ENCODE measurements at regions not wholly inside any gene's neighbourhood (a gene's known extent, or its start where the extent isn't known, plus 50 kb on each side); places are given as distances from the start of the nearest gene placed in this dataset.

DNA sequence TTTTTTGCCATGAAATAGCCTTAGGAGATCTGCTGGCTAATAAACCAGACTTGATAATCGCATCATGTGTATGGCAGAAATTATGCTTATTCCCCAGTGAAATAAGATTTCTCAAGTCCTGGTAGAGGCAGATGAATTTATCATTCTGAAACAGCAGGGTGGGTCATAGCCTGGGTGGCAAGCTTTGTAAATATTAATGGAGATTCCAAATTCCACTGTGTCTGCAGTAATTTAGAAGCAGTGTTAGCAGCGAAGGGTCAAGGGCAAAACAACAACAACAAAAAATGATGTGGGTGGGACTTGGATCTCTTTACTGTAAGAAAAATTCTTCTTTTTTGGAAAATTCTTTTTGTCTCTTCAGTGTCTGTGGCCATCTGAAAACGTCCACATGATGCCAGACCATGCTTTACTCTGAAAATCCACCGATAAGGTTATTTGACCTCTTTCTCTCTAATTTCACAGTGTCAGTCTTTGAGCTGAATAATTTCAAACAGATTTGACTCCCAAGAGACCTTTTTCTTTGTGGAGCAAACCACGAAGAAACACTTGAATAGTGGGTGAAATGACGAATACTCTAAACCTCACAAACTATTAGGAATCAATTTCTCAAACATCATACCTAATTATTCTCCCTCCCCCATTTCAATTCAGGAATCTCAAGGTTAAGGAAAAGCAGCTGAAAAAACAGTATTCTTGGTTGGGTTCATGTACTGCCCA, 106.0 kb upstream of the RPS23 start:
- no peaks in the 10 kb centered on the region for H3F3A ChIP-seq (ENCODE audit: low read depth)
- no peak overlapping the region for H3K9ac ChIP-seq (ENCODE audit: low read depth, low read length, poor library complexity, severe bottlenecking)
- no peak overlapping the region for H2AFZ ChIP-seq (ENCODE audit: low read length)
- H3K9me3 ChIP-seq (ENCODE audit: insufficient read depth, low read depth, low read length), result no peaks in the 10 kb centered on the region
- peaks cover 3% of the 10 kb centered on the region for H3K4me1 ChIP-seq (ENCODE audit: insufficient read depth, low read length, poor library complexity, severe bottlenecking)
- no peaks in the 10 kb centered on the region for H3K27me3 ChIP-seq (ENCODE audit: insufficient read depth, low read length, poor library complexity, severe bottlenecking)
- no peaks in the 10 kb centered on the region for H3K79me2 ChIP-seq (ENCODE audit: insufficient read depth, low read length)
- no peak overlapping the region for H3K4me3 ChIP-seq (ENCODE audit: low read length, poor library complexity, severe bottlenecking)
- H3K4me2 ChIP-seq (ENCODE audit: low read depth, low read length, poor library complexity, severe bottlenecking), result no peak overlapping the region
- no peaks in the 10 kb centered on the region for H3K9me2 ChIP-seq (replicated peaks; ENCODE audit: low read depth, low read length)
- TF ChIP-seq EZH2phosphoT487 (IDR thresholded peaks at IDR 0.05; ENCODE audit: borderline replicate concordance), result no peak
- TF ChIP-seq, protein P1, sequence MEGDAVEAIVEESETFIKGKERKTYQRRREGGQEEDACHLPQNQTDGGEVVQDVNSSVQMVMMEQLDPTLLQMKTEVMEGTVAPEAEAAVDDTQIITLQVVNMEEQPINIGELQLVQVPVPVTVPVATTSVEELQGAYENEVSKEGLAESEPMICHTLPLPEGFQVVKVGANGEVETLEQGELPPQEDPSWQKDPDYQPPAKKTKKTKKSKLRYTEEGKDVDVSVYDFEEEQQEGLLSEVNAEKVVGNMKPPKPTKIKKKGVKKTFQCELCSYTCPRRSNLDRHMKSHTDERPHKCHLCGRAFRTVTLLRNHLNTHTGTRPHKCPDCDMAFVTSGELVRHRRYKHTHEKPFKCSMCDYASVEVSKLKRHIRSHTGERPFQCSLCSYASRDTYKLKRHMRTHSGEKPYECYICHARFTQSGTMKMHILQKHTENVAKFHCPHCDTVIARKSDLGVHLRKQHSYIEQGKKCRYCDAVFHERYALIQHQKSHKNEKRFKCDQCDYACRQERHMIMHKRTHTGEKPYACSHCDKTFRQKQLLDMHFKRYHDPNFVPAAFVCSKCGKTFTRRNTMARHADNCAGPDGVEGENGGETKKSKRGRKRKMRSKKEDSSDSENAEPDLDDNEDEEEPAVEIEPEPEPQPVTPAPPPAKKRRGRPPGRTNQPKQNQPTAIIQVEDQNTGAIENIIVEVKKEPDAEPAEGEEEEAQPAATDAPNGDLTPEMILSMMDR (conservative IDR thresholded peaks at IDR 0.05; ENCODE audit: low read length), result no peak
- H4K20me1 ChIP-seq (ENCODE audit: insufficient read depth, low read length, poor library complexity, severe bottlenecking), result no peaks in the 10 kb centered on the region
- H3K36me3 ChIP-seq (ENCODE audit: insufficient read depth, low read length), result no peaks in the 10 kb centered on the region

DNA sequence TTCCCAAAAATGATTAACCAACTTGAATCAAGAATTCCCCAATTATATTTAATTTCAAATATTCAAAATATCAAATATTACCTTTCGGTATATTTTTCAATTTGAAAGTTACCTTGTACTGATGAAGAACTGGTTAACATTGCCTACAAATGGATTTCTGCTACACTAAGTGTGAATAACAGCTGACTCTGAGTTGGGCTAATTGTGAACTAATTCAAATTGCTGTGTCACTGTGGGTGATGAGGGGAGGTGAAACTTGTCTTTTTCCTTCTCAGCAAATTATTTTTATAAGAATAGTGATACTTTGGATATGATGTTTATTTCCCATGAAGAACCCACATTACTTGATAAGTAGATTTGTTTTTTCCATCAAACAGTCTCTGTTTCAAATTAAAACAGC, 103.4 kb upstream of the RPS23 start:
- Histone ChIP-seq H3K36me3 (ENCODE audit: insufficient read depth, low read length) (no peaks in the 10 kb centered on the region), H3K9me2 (replicated peaks; ENCODE audit: low read depth, low read length) (no peaks in the 10 kb centered on the region), H3K4me3 (ENCODE audit: low read length, poor library complexity, severe bottlenecking) (no peak overlapping the region), H3K79me2 (ENCODE audit: insufficient read depth, low read length) (no peaks in the 10 kb centered on the region), H4K20me1 (ENCODE audit: insufficient read depth, low read length, poor library complexity, severe bottlenecking) (no peaks in the 10 kb centered on the region), H3K4me1 (ENCODE audit: insufficient read depth, low read length, poor library complexity, severe bottlenecking) (no peaks in the 10 kb centered on the region), H3F3A (ENCODE audit: low read depth) (no peaks in the 10 kb centered on the region), H2AFZ (ENCODE audit: low read length) (no peak overlapping the region), H3K9me3 (ENCODE audit: insufficient read depth, low read depth, low read length) (no peaks in the 10 kb centered on the region), H3K4me2 (ENCODE audit: low read depth, low read length, poor library complexity, severe bottlenecking) (no peak overlapping the region), H3K9ac (ENCODE audit: low read depth, low read length, poor library complexity, severe bottlenecking) (no peak overlapping the region), H3K27me3 (ENCODE audit: insufficient read depth, low read length, poor library complexity, severe bottlenecking) (no peaks in the 10 kb centered on the region)
- no peak for TF ChIP-seq EZH2phosphoT487 (IDR thresholded peaks at IDR 0.05; ENCODE audit: borderline replicate concordance)
- TF ChIP-seq, protein P1 (conservative IDR thresholded peaks at IDR 0.05; ENCODE audit: low read length), result no peak

DNA sequence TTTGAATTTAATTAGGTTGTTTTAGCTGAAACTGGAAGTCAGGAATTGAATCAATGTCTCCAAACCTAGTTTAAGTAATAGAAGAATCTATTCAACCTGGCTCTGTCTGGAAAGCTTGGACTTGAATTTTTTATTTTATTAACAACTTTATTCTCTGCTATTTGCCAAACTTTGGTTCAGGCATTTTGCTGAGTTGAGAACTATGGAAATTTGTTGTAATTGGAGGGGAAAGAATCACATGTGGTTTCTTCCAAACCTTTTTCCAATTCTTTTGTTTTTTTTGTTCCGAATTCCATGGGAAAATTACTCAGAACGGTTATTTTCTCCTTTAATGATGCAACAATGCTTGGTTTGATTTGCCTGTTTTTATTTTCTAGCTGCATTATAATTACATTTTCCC, 98.2 kb upstream of the RPS23 start:
- H3K9ac ChIP-seq (ENCODE audit: low read depth, low read length, poor library complexity, severe bottlenecking), result no peak overlapping the region
- H3K9me2 ChIP-seq (replicated peaks; ENCODE audit: low read depth, low read length), result no peaks in the 10 kb centered on the region
- H4K20me1 ChIP-seq (ENCODE audit: insufficient read depth, low read length, poor library complexity, severe bottlenecking), result no peaks in the 10 kb centered on the region
- no peaks in the 10 kb centered on the region for H3F3A ChIP-seq (ENCODE audit: low read depth)
- TF ChIP-seq EZH2phosphoT487 (IDR thresholded peaks at IDR 0.05; ENCODE audit: borderline replicate concordance), result no peak
- TF ChIP-seq, protein P1 (conservative IDR thresholded peaks at IDR 0.05; ENCODE audit: low read length), result no peak
- no peak overlapping the region for H2AFZ ChIP-seq (ENCODE audit: low read length)
- H3K9me3 ChIP-seq (ENCODE audit: insufficient read depth, low read depth, low read length), result no peaks in the 10 kb centered on the region
- H3K27me3 ChIP-seq (ENCODE audit: insufficient read depth, low read length, poor library complexity, severe bottlenecking), result no peaks in the 10 kb centered on the region
- no peaks in the 10 kb centered on the region for H3K79me2 ChIP-seq (ENCODE audit: insufficient read depth, low read length)
- H3K36me3 ChIP-seq (ENCODE audit: insufficient read depth, low read length), result no peaks in the 10 kb centered on the region
- no peak overlapping the region for H3K4me2 ChIP-seq (ENCODE audit: low read depth, low read length, poor library complexity, severe bottlenecking)
- H3K4me3 ChIP-seq (ENCODE audit: low read length, poor library complexity, severe bottlenecking), result no peak overlapping the region
- no peaks in the 10 kb centered on the region for H3K4me1 ChIP-seq (ENCODE audit: insufficient read depth, low read length, poor library complexity, severe bottlenecking)

Data from Loucy (cell line).